Hepatocyte (in vitro differentiated cells): ENCODE measurements at regions not wholly inside any gene's neighbourhood (a gene's known extent, or its start where the extent isn't known, plus 50 kb on each side); places are given as distances from the start of the nearest gene placed in this dataset.

Experiments
- CTCF ChIP-seq: fragments of 200-600 bp; sonication (generic); IDR thresholded peaks from 2 replicates; pipeline ENCODE4 v1.5.1; 2016; ENCODE audit warnings: antibody characterized with exemption, mild to moderate bottlenecking; ENCODE audit not compliant: poor library complexity
- EZH2 ChIP-seq: fragments of 200-600 bp; sonication (generic); IDR thresholded peaks from 2 replicates; pipeline ENCODE4 v1.6.1; 2016; ENCODE audit warnings: antibody characterized with exemption, mild to moderate bottlenecking, borderline replicate concordance
- EZH2phosphoT487 ChIP-seq: fragments of 200-600 bp; sonication (generic); IDR thresholded peaks from one replicate; pipeline ENCODE4 v1.6.1; 2018; ENCODE audit warnings: antibody characterized with exemption, mild to moderate bottlenecking, low read depth, moderate library complexity; ENCODE audit not compliant: unreplicated experiment, severe bottlenecking

- TF ChIP-seq CTCF (no peak), EZH2 (no peak), EZH2phosphoT487 (no peak)
These were observed 148.2 kb upstream of the ADAMTS16 start for GRCh38 chr5:4991925-4992324.
